Activated CD8-positive, alpha-beta memory T cell treated with anti-CD3 and anti-CD28 coated beads, Interleukin-2, amount 50 U/mL, for 1 hour (primary cell): ENCODE measurements at regions not wholly inside any gene's neighbourhood (a gene's known extent, or its start where the extent isn't known, plus 50 kb on each side); places are given as distances from the start of the nearest gene placed in this dataset.
"Not testable (repeated sequence)": the region's sequence is repeated elsewhere in the genome, so short reads cannot be mapped to it uniquely, and the experiment has no call there.

Source experiments
- DNase-seq: peaks from one replicate; pipeline ENCODE4 v3.0.0-alpha.2; 2020; ENCODE audit errors: extremely low read depth

DNA sequence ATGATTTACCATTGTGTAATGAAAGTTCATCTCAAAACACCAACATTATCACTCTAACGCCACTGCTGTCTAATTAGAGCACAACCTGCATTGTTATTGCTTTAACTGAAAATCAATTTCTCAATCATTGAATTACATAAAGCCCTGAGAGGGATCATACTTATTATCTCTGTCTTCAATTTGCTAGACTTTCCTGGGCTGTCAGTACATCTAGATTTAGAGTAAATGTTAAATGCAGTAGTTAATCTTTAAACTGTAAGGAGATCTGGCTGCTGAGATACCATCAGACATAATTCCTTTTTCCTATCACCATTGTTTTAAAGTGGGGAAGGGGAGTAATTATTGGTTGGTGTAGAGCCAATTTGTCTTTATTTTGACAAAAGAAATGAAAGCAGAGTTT lies 1995.1 kb downstream of the MRPL39 start:
- DNase-seq, result no peak

- DNase-seq, result no peak
These were observed 1999.4 kb downstream of the MRPL39 start for GRCh38 chr21:23607782-23608431.

DNA sequence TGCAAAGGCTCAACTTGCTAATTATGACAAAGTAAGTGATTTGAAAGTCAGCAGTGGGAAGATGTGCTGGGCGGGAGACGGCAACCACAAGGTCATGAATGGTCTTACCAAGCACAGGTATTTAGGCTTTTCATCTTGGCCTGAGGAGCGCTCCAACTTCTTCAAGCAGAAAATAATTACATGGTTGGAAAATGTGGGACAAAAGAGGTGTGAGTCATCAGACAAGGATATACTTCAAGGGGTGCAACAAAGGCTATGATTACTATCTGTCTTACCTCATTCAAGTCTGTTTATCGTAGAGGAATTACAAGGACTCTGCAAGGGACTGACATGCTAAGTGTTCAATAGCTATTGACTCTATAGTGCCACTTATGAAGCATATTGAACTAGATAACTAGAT lies 2005.7 kb downstream of the MRPL39 start:
- DNase-seq, result no peak

GRCh38 chr21:23593582-23593981 lies 2013.7 kb downstream of the MRPL39 start:
- no peak for DNase-seq

DNA sequence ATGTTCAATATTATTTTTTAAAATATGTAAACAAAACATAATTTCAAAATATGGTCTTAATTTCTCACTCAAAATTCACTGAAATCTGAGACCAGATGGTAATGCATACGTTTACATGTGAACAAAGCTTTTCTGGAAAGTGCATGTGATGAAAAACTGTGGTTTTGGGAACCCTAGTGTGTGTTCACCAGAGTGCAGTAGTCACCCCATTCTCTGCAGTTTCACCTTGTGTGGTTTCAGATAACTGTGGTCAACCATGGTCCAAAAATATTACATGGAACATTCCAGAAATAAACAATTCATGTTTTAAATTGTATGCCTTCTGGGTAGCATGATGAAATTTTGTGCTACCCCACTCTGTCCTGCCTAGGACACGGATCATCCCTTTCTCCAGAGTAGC lies 2021.9 kb downstream of the MRPL39 start:
- no peak for DNase-seq

- DNase-seq, result no peak
These were observed 2027.7 kb downstream of the MRPL39 start for GRCh38 chr21:23579573-23579972.

DNA sequence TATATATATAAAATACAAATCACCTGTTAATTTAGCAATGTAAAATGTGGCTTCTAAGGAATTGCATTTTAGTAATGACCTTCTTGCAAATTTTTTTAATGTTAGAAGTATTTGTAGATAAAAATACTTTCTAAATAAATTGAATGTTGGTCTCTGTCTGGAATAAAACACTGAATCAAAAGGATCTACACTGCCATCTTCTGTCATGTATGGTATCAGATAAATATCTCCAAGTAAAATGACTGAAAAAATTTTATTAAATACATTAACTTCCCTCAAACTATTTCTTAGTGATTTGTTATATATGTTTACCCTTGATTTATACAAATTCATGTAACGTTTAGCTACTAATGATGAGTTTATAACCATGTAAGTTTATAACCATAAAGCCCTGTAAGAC lies 2029.3 kb downstream of the MRPL39 start:
- DNase-seq, result no peak

- DNase-seq, result no peak
These were observed 2032.3 kb downstream of the MRPL39 start for GRCh38 chr21:23574932-23575331.

GRCh38 chr21:23548924-23549323 lies 2058.4 kb downstream of the MRPL39 start:
- not testable (repeated sequence) for DNase-seq

- DNase-seq, result no peak
These were observed 2063.9 kb downstream of the MRPL39 start for GRCh38 chr21:23543333-23543732.

- no peak for DNase-seq
These were observed 2065.2 kb downstream of the MRPL39 start for GRCh38 chr21:23542097-23542496.

GRCh38 chr21:23541571-23541970 lies 2065.7 kb downstream of the MRPL39 start:
- no peak for DNase-seq

GRCh38 chr21:23534850-23535249 lies 2072.4 kb downstream of the MRPL39 start:
- no peak for DNase-seq

GRCh38 chr21:23531444-23531843 lies 2075.8 kb downstream of the MRPL39 start:
- no peak for DNase-seq

- no peak for DNase-seq
These were observed 2082.6 kb downstream of the MRPL39 start for GRCh38 chr21:23524685-23525084.

GRCh38 chr21:23522751-23523150 lies 2084.5 kb downstream of the MRPL39 start:
- DNase-seq, result no peak

DNA sequence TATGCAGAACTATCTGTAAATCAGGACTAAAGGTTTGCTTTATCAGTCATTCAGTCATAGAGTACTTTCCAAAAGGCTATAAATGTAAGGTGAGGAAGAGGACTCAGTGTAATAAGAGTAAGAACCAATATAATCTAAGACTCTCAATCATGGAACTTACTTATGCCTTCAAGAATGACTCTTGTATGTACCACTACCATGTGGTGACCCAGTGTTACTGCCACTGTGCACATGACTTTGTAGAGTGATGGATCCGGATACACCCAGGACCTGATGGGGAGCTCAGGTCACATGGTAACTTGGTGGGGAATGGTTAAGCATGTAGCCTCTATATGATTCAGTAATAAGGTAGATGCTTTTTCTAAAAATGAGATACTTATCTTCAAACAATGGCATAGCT lies 2099.8 kb downstream of the MRPL39 start:
- DNase-seq, result no peak

DNA sequence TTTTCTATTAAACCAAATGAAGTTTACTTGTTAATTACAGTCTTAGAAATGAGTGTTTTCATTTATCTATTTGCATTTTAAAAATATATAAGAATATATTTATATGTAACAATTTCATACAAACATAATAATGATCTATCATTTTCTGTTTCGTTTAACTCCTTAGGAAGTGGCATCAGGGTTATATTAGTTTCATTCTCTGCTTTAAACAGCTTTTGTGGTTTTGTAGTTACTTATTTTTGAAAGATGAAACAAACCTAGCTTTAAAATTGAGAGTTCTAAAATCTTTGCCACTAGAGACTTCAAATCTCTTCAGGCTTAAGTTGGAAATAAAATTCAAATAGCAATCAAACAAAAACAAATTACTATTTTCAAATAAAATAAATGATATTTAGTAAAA lies 2110.6 kb downstream of the MRPL39 start:
- no peak for DNase-seq

DNA sequence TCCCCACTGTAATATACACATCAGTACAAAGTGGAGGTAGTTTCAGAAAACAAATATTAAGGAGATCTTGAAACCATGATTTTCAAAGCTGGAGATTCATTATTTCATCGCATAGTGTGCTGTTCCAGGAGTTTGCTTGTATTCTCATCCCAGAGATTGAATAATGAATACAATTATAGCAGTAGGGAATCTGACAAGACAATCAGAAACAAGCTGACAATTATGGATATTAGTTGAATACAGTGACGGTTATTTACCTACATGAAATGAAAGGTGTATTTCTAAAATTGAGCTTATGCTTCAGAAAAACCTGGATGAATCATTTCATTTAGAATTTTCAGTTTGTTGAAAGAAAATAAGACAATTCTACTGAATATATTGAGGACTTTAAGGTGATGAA lies 2119.0 kb downstream of the MRPL39 start:
- no peak for DNase-seq

- DNase-seq, result no peak
These were observed 2126.6 kb downstream of the MRPL39 start for GRCh38 chr21:23480591-23481270.

- DNase-seq, result no peak
These were observed 2128.9 kb downstream of the MRPL39 start for GRCh38 chr21:23478381-23478780.

DNA sequence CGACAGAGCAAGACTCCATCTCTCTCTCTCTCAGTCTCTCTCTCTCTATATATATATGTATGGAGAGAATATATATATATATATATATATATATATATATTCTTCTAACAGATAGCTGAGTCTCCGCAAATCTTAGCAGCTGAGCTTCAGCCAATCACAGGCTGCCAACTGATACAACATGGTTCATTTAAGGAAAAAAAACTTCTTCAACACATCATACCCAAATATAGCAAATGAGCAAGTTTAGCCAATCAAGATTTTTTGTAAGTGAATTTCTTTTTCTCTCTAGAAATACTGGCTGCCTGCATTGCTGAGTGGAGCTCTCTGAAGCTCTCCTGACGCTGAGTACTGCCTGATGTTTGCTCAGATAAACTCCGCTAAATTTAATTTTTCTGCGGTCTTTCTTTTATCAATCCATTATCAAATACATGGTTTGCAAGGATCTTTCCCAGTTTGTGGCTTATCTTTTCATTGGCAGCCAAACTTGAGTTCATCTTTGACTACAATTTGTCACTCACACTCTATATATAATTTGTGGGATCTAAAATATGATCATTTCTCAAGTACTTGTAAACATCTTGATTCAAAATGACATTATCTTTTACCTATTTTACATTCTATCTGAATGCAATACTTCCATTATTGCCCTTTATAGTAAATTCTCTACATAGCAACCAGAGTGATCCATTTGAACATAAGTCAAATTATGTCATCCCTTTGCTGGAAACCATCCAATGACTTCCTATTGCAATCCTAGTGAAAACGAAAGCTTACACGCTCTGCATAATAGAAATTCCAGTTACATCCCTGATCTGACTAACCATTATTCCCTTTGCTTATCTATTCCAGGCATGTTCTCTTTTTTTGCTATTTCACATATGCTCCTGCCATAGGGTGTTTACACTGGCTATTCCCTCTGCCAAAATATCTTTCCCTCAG lies 2131.7 kb downstream of the MRPL39 start:
- DNase-seq, result no peak

- no peak for DNase-seq
These were observed 2135.4 kb downstream of the MRPL39 start for GRCh38 chr21:23471877-23472276.
